ENCODE measurements at regions not wholly inside any gene's neighbourhood (a gene's known extent, or its start where the extent isn't known, plus 50 kb on each side); places are given as distances from the start of the nearest gene placed in this dataset.

GRCh38 chrX:113726898-113727297 lies 857.0 kb upstream of the HTR2C start:
- Histone ChIP-seq H3K79me2 (ENCODE audit: control insufficient read depth in 1 of 2, insufficient read depth in 2 of 2, low read length in 2 of 2) (no peaks in the 10 kb centered on the region), H2BK120ac (replicated peaks; ENCODE audit: low read depth, low read length) (no peak overlapping the region), H3K23me2 (ENCODE audit: low read depth, low read length) (no peaks in the 10 kb centered on the region), H2BK12ac (ENCODE audit: low read depth, low read length) (no peak overlapping the region), H4K5ac (ENCODE audit: insufficient read length, low read depth, low read length) (no peak overlapping the region), H3K56ac (replicated peaks; ENCODE audit: insufficient read length, low read depth, low read length) (no peak overlapping the region), H3K27me3 (replicated peaks in 1 of 4; ENCODE audit: control insufficient read depth in 3 of 4, extremely low read depth in 1 of 4, insufficient read depth in 3 of 4, low read length in 3 of 4) (no peaks in the 10 kb centered on the region), H4K8ac (ENCODE audit: extremely low read depth, insufficient read depth, low read length) (no peak overlapping the region), H2BK5ac (ENCODE audit: low read depth, low read length) (no peak overlapping the region), H3K4me1 (replicated peaks in 1 of 4; ENCODE audit: control insufficient read depth in 3 of 4, insufficient read depth in 4 of 4, low read length in 3 of 4) (no peaks in the 10 kb centered on the region), H2BK15ac (ENCODE audit: low read length) (no peak overlapping the region), H4K91ac (replicated peaks; ENCODE audit: insufficient read length, low read length) (no peak overlapping the region), H3K36me3 (ENCODE audit: control insufficient read depth in 2 of 4, insufficient read depth in 4 of 4, low read length in 3 of 4) (no peaks in the 10 kb centered on the region; a peak in 1 of 8 replicates), H3K9ac (replicated peaks in 1 of 4; ENCODE audit: extremely low read depth in 1 of 4, low read depth in 3 of 4, low read length in 3 of 4) (no peak overlapping the region), H4K20me1 (replicated peaks in 1 of 2; ENCODE audit: control insufficient read depth in 1 of 2, insufficient read depth in 2 of 2, low read length in 2 of 2) (no peaks in the 10 kb centered on the region), H2AK5ac (ENCODE audit: low read depth, low read length) (no peak overlapping the region), H3K9me3 (ENCODE audit: insufficient read depth in 2 of 2, low read depth in 1 of 2, low read length in 1 of 2) (no peaks in the 10 kb centered on the region), H3K18ac (ENCODE audit: extremely low read depth, low read length) (no peak overlapping the region), H3K23ac (ENCODE audit: insufficient read length) (no peak overlapping the region), H3K4me2 (ENCODE audit: insufficient read depth in 1 of 2, low read depth in 2 of 2, low read length in 2 of 2) (no peak overlapping the region), H2AFZ (ENCODE audit: low read length) (no peak overlapping the region), H3K14ac (ENCODE audit: insufficient read length) (no peak overlapping the region), H3K79me1 (ENCODE audit: low read depth, low read length) (no peaks in the 10 kb centered on the region), H3K27ac (ENCODE audit: low read depth, low read length) (no peak overlapping the region), H3K4ac (replicated peaks; ENCODE audit: insufficient read length, low read depth, low read length) (no peak overlapping the region), H3K4me3 (ENCODE audit: extremely low read depth in 1 of 4, insufficient read depth in 2 of 4, low read depth in 3 of 4, low read length in 4 of 4) (no peak overlapping the region), H2BK20ac (ENCODE audit: low read length) (no peak overlapping the region)
- DNase-seq (ENCODE audit: low read depth in 1 of 2, low spot score in 2 of 2) = no peak
- 86% methylated on average over 3 of the region's 3 CpGs; no CpG with 5 or more reads in 1 of the 2 experiments for WGBS, 2 experiments (ENCODE audit: extremely low coverage in 1 of 2, insufficient coverage in 1 of 2, insufficient read length in 1 of 2, insufficient replicate concordance in 2 of 2, low coverage in 1 of 2, low lambda C conversion rate in 2 of 2, missing lambda C conversion rate in 1 of 2)
- FAIRE-seq = peak; percentile 36
- TF ChIP-seq KDM1A (IDR thresholded peaks at IDR 0.05; ENCODE audit: borderline replicate concordance, low read length) (no peak), RFX5 (IDR thresholded peaks at IDR 0.05; ENCODE audit: borderline replicate concordance, low read depth, low read length) (no peak), TAF7 (optimal IDR thresholded peaks at IDR 0.05; ENCODE audit: borderline replicate concordance, low read depth, low read length) (no peak), ZNF274 (IDR thresholded peaks at IDR 0.05; ENCODE audit: borderline replicate concordance, extremely low read depth, low read length) (no peak), TAF1 (IDR thresholded peaks at IDR 0.05; ENCODE audit: low read depth, low read length) (no peak), JUN (IDR thresholded peaks at IDR 0.05; ENCODE audit: low read depth, low read length) (no peak)
- TF ChIP-seq, protein P1, sequence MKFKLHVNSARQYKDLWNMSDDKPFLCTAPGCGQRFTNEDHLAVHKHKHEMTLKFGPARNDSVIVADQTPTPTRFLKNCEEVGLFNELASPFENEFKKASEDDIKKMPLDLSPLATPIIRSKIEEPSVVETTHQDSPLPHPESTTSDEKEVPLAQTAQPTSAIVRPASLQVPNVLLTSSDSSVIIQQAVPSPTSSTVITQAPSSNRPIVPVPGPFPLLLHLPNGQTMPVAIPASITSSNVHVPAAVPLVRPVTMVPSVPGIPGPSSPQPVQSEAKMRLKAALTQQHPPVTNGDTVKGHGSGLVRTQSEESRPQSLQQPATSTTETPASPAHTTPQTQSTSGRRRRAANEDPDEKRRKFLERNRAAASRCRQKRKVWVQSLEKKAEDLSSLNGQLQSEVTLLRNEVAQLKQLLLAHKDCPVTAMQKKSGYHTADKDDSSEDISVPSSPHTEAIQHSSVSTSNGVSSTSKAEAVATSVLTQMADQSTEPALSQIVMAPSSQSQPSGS (IDR thresholded peaks at IDR 0.05; ENCODE audit: low read length) = no peak
- CTCF ChIA-PET (ENCODE audit: partially characterized antibody) = no interaction called here
- POLR2A ChIA-PET (ENCODE audit: partially characterized antibody) = no interaction called here
